K562 (cell line): ENCODE measurements at regions not wholly inside any gene's neighbourhood (a gene's known extent, or its start where the extent isn't known, plus 50 kb on each side); places are given as distances from the start of the nearest gene placed in this dataset.
A peak's percentile ranks its signal among the peaks of the same experiment; 100 is the strongest.

Experiments used
- ATAC-seq: fragments of 200-7000 bp; cut with Tn5 transposase; 3 replicates; pipeline ENCODE4 v1.9.1; 2020; ENCODE audit warnings: moderate library complexity
- BruUV-seq: library from RNA; stranded (reverse); fragments of 400-500 nt; replicated peaks from 2 replicates; lab custom pipeline; 2021; lab: Mats Ljungman, UMichigan
- CTCF ChIA-PET: fragments of 300-600 bp; formaldehyde crosslinking; extraction: SDS; loops from one replicate; lab custom pipeline; 2021; ENCODE audit warnings: low intra/inter-chr PET ratio; lab: Yijun Ruan, JAX
- POLR2A ChIA-PET: fragments of 300-600, 350-650 bp; sonication (Branson Sonifier 250); formaldehyde crosslinking; extraction: SDS; loops from one replicate; lab custom pipeline; 2021; ENCODE audit warnings: antibody characterized with exemption, inconsistent platforms; lab: Yijun Ruan, JAX
- DNase-seq, 4 experiments: peaks; one replicate each; pipeline versions ENCODE4 v3.0.0 to v3.0.0-alpha.2; 2011 to 2018; ENCODE audit warnings: low spot score in 3 of 4, mixed read lengths in 3 of 4; ENCODE audit errors: extremely low read depth in 1 of 4
- FAIRE-seq: peaks from 2 replicates; lab custom pipeline; 2011; peaks lifted over from hg19 to GRCh38; lab: Jason Lieb, UNC
- H2AFZ ChIP-seq: 2 replicates; pipeline ENCODE4 v1.6.0; 2011; ENCODE audit warnings: low read depth, low read length, control low read depth, inconsistent platforms
- H3K27ac ChIP-seq: fragments of 200-600 bp; 3 replicates; pipeline ENCODE4 v1.8.0; 2011; ENCODE audit warnings: low read depth, mild to moderate bottlenecking, control low read depth, inconsistent platforms, low read length, moderate library complexity, mixed read lengths; ENCODE audit errors: extremely low read depth
- H3K27me3 ChIP-seq, 2 experiments: fragments of 300-600 bp in 1 of 2; 2 replicates in 1 of 2; 3 replicates in 1 of 2; pipeline versions ENCODE4 v1.6.0 to v1.8.0; 2011; ENCODE audit warnings: inconsistent platforms in 2 of 2, low read length in 2 of 2, mild to moderate bottlenecking in 1 of 2, mixed read lengths in 1 of 2, moderate library complexity in 1 of 2; ENCODE audit not compliant: control insufficient read depth in 2 of 2, insufficient read depth in 2 of 2
- H3K36me3 ChIP-seq: fragments of 300-600 bp; 3 replicates; pipeline ENCODE4 v1.8.0; 2011; ENCODE audit warnings: mild to moderate bottlenecking, low read length, inconsistent platforms; ENCODE audit not compliant: control insufficient read depth, insufficient read depth
- H3K4me1 ChIP-seq, 2 experiments: fragments of 200-600 bp in 1 of 2; replicated peaks in 1 of 2; 2 replicates in 1 of 2; 3 replicates in 1 of 2; pipeline versions ENCODE4 v1.5.1 to v1.8.0; 2011; ENCODE audit warnings: inconsistent platforms in 2 of 2, low read length in 2 of 2, mild to moderate bottlenecking in 1 of 2, mixed read lengths in 1 of 2, moderate library complexity in 1 of 2; ENCODE audit not compliant: control insufficient read depth in 2 of 2, insufficient read depth in 2 of 2
- H3K4me2 ChIP-seq: 2 replicates; pipeline ENCODE4 v1.6.1; 2011; ENCODE audit warnings: low read length, control low read depth, inconsistent platforms, mixed read lengths; ENCODE audit not compliant: insufficient read depth
- H3K4me3 ChIP-seq: fragments of 200-600 bp; sonication (generic), shearing (Covaris generic); 2 replicates; pipeline ENCODE4 v1.5.1; 2016; ENCODE audit warnings: control low read depth, inconsistent platforms
- H3K79me2 ChIP-seq: fragments of 200-600 bp; 3 replicates; pipeline ENCODE4 v1.8.0; 2011; ENCODE audit warnings: low read length, inconsistent platforms; ENCODE audit not compliant: control insufficient read depth, insufficient read depth
- H3K9ac ChIP-seq, 2 experiments: 2 replicates each; pipeline versions ENCODE4 v1.6.0 to v1.6.1; 2011; ENCODE audit warnings: low read depth in 2 of 2, low read length in 2 of 2, control low read depth in 1 of 2, inconsistent platforms in 1 of 2, mild to moderate bottlenecking in 1 of 2, mixed read lengths in 1 of 2; ENCODE audit not compliant: insufficient read depth in 1 of 2
- H3K9me1 ChIP-seq: one replicate; pipeline ENCODE4 v1.6.0; 2011; ENCODE audit warnings: inconsistent platforms, mild to moderate bottlenecking, low read length, moderate library complexity; ENCODE audit not compliant: control insufficient read depth, insufficient read depth
- H3K9me3 ChIP-seq: replicated peaks from 2 replicates; pipeline ENCODE4 v1.5.1; 2011; ENCODE audit warnings: low read depth, low read length, inconsistent platforms; ENCODE audit not compliant: control insufficient read depth, insufficient read depth
- H4K20me1 ChIP-seq: replicated peaks from 2 replicates; pipeline ENCODE4 v1.6.1; 2011; ENCODE audit warnings: low read length, inconsistent platforms, mixed read lengths; ENCODE audit not compliant: control insufficient read depth, insufficient read depth
- ATF7 ChIP-seq: fragments of 450-650 bp; IDR thresholded peaks from 2 replicates; pipeline ENCODE4 v1.7.1; 2014; ENCODE audit warnings: mild to moderate bottlenecking, moderate library complexity
- CC2D1A ChIP-seq: fragments of 450-650 bp; IDR thresholded peaks from 2 replicates; pipeline ENCODE4 v1.6.1; 2017; ENCODE audit warnings: mild to moderate bottlenecking
- EHMT2 ChIP-seq: fragments of 450-650 bp; IDR thresholded peaks from 2 replicates; pipeline ENCODE4 v1.6.1; 2018; ENCODE audit warnings: antibody characterized with exemption
- ESRRA ChIP-seq: fragments of 450-650 bp; IDR thresholded peaks from 2 replicates; pipeline ENCODE4 v1.6.1; 2014; ENCODE audit warnings: low read depth, mild to moderate bottlenecking, moderate library complexity, borderline replicate concordance
- HCFC1 ChIP-seq: IDR thresholded peaks from 2 replicates; pipeline ENCODE4 v1.6.1; 2012; ENCODE audit warnings: low read depth, low read length, improper control_type of control experiment
- HNRNPK ChIP-seq: fragments of 200-400 bp; formaldehyde crosslinking; IDR thresholded peaks from one replicate; pipeline ENCODE4 v1.6.1; 2018; ENCODE audit warnings: mild to moderate bottlenecking, low read depth, low read length; ENCODE audit not compliant: poor library complexity, severe bottlenecking
- MAZ ChIP-seq, 2 experiments: fragments of 450-650 bp in 1 of 2; sonication (generic) in 1 of 2; formaldehyde crosslinking; IDR thresholded peaks in 1 of 2; conservative IDR thresholded peaks in 1 of 2; 2 replicates each; pipeline versions ENCODE4 v1.4.0 to v1.5.0; 2020; ENCODE audit warnings: mild to moderate bottlenecking in 1 of 2, missing genetic modification reagents in 1 of 2
- RAD21 ChIP-seq, 2 experiments: fragments of 250-450 bp in 1 of 2; fragments of 450-650 bp in 1 of 2; sonication (Bioruptor Pico) in 1 of 2; formaldehyde crosslinking in 1 of 2; IDR thresholded peaks in 1 of 2; conservative IDR thresholded peaks in 1 of 2; 2 replicates each; pipeline versions ENCODE4 v1.4.0 to v1.8.0; 2020 to 2022; ENCODE audit warnings: mild to moderate bottlenecking in 2 of 2, moderate library complexity in 1 of 2
- RB1 ChIP-seq: fragments of 450-650 bp; IDR thresholded peaks from 2 replicates; pipeline ENCODE4 v1.6.1; 2017; ENCODE audit warnings: low read depth, mild to moderate bottlenecking
- SMAD4 ChIP-seq: fragments of 250-450 bp; sonication (Bioruptor Pico); conservative IDR thresholded peaks from 2 replicates; pipeline ENCODE4 v1.8.0; 2021; ENCODE audit warnings: inconsistent platforms, mild to moderate bottlenecking, moderate library complexity
- TAF1 ChIP-seq: IDR thresholded peaks from 2 replicates; pipeline ENCODE4 v1.6.1; 2011; ENCODE audit warnings: mild to moderate bottlenecking, low read length, moderate library complexity; ENCODE audit not compliant: insufficient read depth, control insufficient read depth, severe bottlenecking; ENCODE audit errors: extremely low read depth
- TBL1XR1 ChIP-seq, 2 experiments: IDR thresholded peaks; 2 replicates each; pipeline ENCODE4 v1.6.1; 2012; ENCODE audit warnings: improper control_type of control experiment in 2 of 2, low read length in 2 of 2, mild to moderate bottlenecking in 1 of 2
- TFAP4 ChIP-seq: sonication (generic); formaldehyde crosslinking; IDR thresholded peaks from 2 replicates; pipeline ENCODE4 v1.8.0; 2022; ENCODE audit warnings: missing genetic modification reagents, mild to moderate bottlenecking, moderate library complexity, borderline replicate concordance
- ZKSCAN1 ChIP-seq: fragments of 150-350 bp; IDR thresholded peaks from 2 replicates; pipeline ENCODE4 v1.6.1; 2016; ENCODE audit warnings: low read depth, low read length
- ZNF140 ChIP-seq: fragments of 250-450 bp; sonication (Bioruptor Pico); IDR thresholded peaks from 2 replicates; pipeline ENCODE4 v1.8.0; 2021; ENCODE audit warnings: moderate library complexity, mild to moderate bottlenecking, inconsistent platforms
- ZNF384 ChIP-seq: IDR thresholded peaks from 2 replicates; pipeline ENCODE4 v1.6.1; 2012; ENCODE audit warnings: low read depth, low read length, improper control_type of control experiment
- WGBS: fragments of 100-300 bp; shearing (Covaris generic); methylation state at CpG from one replicate; pipeline ENCODE4 v1.1.6; 2016; ENCODE audit warnings: low coverage, mixed read lengths; ENCODE audit not compliant: insufficient coverage; ENCODE audit errors: missing lambda C conversion rate; 5-methylcytosine and 5-hydroxymethylcytosine counted together
- in situ Hi-C: fragments of 300-500 bp; cut with MboI; formaldehyde crosslinking; loops from 4 replicates; pipeline ENCODE4 v1.15.0; 2018; ENCODE audit warnings: inconsistent platforms, mixed read lengths
- intact Hi-C: fragments of 100-400 bp; cut with micrococcal nuclease; formaldehyde crosslinking; loops from 2 replicates; pipeline ENCODE4 v1.14.2; 2022
- TF ChIP-seq, protein P1 (sequence below): IDR thresholded peaks from 3 replicates; pipeline ENCODE4 v1.6.1; 2011; ENCODE audit warnings: borderline replicate concordance, mild to moderate bottlenecking, moderate library complexity; ENCODE audit not compliant: insufficient read length; ENCODE audit errors: extremely low read depth

- Histone ChIP-seq H2AFZ (no peak overlapping the region), H4K20me1 (peaks cover 6% of the 10 kb centered on the region), H3K9ac (no peak overlapping the region), H3K9me3 (no peaks in the 10 kb centered on the region), H3K36me3 (no peaks in the 10 kb centered on the region), H3K9me1 (no peaks in the 10 kb centered on the region), H3K79me2 (no peaks in the 10 kb centered on the region), H3K4me3 (no peak overlapping the region), H3K4me1 (peaks cover 0 to 9% of the 10 kb centered on the region in 2 experiments; a peak in 2 of 5 replicates), H3K27me3 (peaks cover 5 to 48% of the 10 kb centered on the region in 2 experiments; a peak in 3 of 5 replicates), H3K4me2 (no peak overlapping the region), H3K27ac (no peak overlapping the region)
- no TSS peak for BruUV-seq
- ChIA-PET POLR2A (interaction anchor here (0.8 to 1.0 kb wide), 2 partner anchors 9 to 57 kb away, joined by 3 read pairs; no protein-coding TSS in a partner anchor), CTCF (interaction anchor here (0.6 to 2.5 kb wide), 4 partner anchors 14 to 470 kb away, joined by 3 to 10 read pairs (median 6); no protein-coding TSS in a partner anchor)
- peak; percentile 86 to 92 (median 90) for DNase-seq
- ATAC-seq: peak; percentile 95
- WGBS: 38% methylated on average over 43 of the region's 47 CpGs
- FAIRE-seq: peak; percentile 87
- intact Hi-C loops (loop anchor here (2.0 kb wide), 2 partner anchors 14 to 56 kb away; no protein-coding TSS in a partner anchor), in situ Hi-C loops (no loop called here)
- TF ChIP-seq RAD21 (CRISPR knock-in tag; conservative IDR thresholded peaks at IDR 0.05 in 1 of 2, IDR thresholded peaks at IDR 0.05 in 1 of 2): peak; percentile 14 to 55; a peak in 3 of 4 replicates
- no peak for TF ChIP-seq HNRNPK
- 0 out of 2 replicates have a peak, but pooled peaks have one; percentile 18 for TF ChIP-seq SMAD4 (CRISPR knock-in tag)
- peak; percentile 41; the same call in 1 of the 2 replicates for TF ChIP-seq ATF7
- no peak for TF ChIP-seq TAF1
- 0 out of 4 replicates have a peak, but pooled peaks of 1 of the 2 experiments have one; percentile 22 for TF ChIP-seq TBL1XR1 (IDR thresholded peaks at IDR 0.05; ENCODE audit: low read length in 2 of 2)
- TF ChIP-seq EHMT2: peak; percentile 84; the same call in 1 of the 2 replicates
- peak; percentile 70; the same call in 1 of the 2 replicates for TF ChIP-seq ESRRA
- TF ChIP-seq ZKSCAN1: peak; percentile 85
- TF ChIP-seq RB1: peak; percentile 43; the same call in 1 of the 2 replicates
- TF ChIP-seq, protein P1, sequence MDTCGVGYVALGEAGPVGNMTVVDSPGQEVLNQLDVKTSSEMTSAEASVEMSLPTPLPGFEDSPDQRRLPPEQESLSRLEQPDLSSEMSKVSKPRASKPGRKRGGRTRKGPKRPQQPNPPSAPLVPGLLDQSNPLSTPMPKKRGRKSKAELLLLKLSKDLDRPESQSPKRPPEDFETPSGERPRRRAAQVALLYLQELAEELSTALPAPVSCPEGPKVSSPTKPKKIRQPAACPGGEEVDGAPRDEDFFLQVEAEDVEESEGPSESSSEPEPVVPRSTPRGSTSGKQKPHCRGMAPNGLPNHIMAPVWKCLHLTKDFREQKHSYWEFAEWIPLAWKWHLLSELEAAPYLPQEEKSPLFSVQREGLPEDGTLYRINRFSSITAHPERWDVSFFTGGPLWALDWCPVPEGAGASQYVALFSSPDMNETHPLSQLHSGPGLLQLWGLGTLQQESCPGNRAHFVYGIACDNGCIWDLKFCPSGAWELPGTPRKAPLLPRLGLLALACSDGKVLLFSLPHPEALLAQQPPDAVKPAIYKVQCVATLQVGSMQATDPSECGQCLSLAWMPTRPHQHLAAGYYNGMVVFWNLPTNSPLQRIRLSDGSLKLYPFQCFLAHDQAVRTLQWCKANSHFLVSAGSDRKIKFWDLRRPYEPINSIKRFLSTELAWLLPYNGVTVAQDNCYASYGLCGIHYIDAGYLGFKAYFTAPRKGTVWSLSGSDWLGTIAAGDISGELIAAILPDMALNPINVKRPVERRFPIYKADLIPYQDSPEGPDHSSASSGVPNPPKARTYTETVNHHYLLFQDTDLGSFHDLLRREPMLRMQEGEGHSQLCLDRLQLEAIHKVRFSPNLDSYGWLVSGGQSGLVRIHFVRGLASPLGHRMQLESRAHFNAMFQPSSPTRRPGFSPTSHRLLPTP: no peak
- TF ChIP-seq ZNF384: peak; percentile 87
- TF ChIP-seq TFAP4 (CRISPR knock-in tag): peak; percentile 39; the same call in 1 of the 2 replicates
- peak; percentile 16; the same call in 1 of the 2 replicates for TF ChIP-seq HCFC1
- TF ChIP-seq ZNF140 (CRISPR knock-in tag): no peak
- 0 out of 2 replicates have a peak, but pooled peaks have one; percentile 22 for TF ChIP-seq CC2D1A
- peak; percentile 34 to 85; a peak in 2 of 4 replicates for TF ChIP-seq MAZ (CRISPR knock-in tag; conservative IDR thresholded peaks at IDR 0.05 in 1 of 2, IDR thresholded peaks at IDR 0.05 in 1 of 2)
Measured at GRCh38 chr15:89416339-89417183, 79.8 kb downstream of the RHCG start.
